Lung (tissue), 11 donors: ENCODE measurements at regions not wholly inside any gene's neighbourhood (a gene's known extent, or its start where the extent isn't known, plus 50 kb on each side); places are given as distances from the start of the nearest gene placed in this dataset.
"Not testable (repeated sequence)": the region's sequence is repeated elsewhere in the genome, so short reads cannot be mapped to it uniquely, and the experiment has no call there.

ENCODE experiments used
- ATAC-seq: fragments of 200-7000 bp; cut with Tn5 transposase; one replicate; pipeline ENCODE4 v1.9.1; 2020; ENCODE audit warnings: moderate number of reproducible peaks; ENCODE audit not compliant: insufficient read depth, low FRiP score
- DNase-seq, 3 donors: peaks; one replicate each; pipeline ENCODE4 v3.0.0-alpha.2; 2013 to 2017
- H3K27ac ChIP-seq, 2 donors: one replicate each; pipeline ENCODE4 v1.5.1; 2013; ENCODE audit warnings: mild to moderate bottlenecking in 2 of 2, moderate library complexity in 2 of 2, control low read depth in 1 of 2, inconsistent platforms in 1 of 2, low read depth in 1 of 2, low read length in 1 of 2
- H3K27me3 ChIP-seq, 3 donors: one replicate each; pipeline ENCODE4 v1.5.1; 2013; ENCODE audit warnings: low read length in 2 of 3; ENCODE audit not compliant: control insufficient read depth in 3 of 3, insufficient read depth in 3 of 3
- H3K36me3 ChIP-seq, 4 donors: one replicate each; pipeline ENCODE4 v1.5.1; 2013; ENCODE audit warnings: low read length in 4 of 4, mild to moderate bottlenecking in 1 of 4, moderate library complexity in 1 of 4; ENCODE audit not compliant: control insufficient read depth in 4 of 4, insufficient read depth in 4 of 4
- H3K4me1 ChIP-seq, 5 donors: one replicate each; pipeline ENCODE4 v1.5.1; 2013; ENCODE audit warnings: low read length in 5 of 5, mild to moderate bottlenecking in 2 of 5, moderate library complexity in 1 of 5; ENCODE audit not compliant: control insufficient read depth in 5 of 5, insufficient read depth in 5 of 5
- H3K4me3 ChIP-seq: one replicate; pipeline ENCODE4 v1.5.1; 2013; ENCODE audit warnings: mild to moderate bottlenecking, control low read depth, moderate library complexity
- H3K9ac ChIP-seq, 2 donors: one replicate each; pipeline ENCODE4 v1.5.1; 2013; ENCODE audit warnings: low read length in 2 of 2, control low read depth in 1 of 2; ENCODE audit not compliant: insufficient read depth in 1 of 2
- H3K9me3 ChIP-seq, 4 donors: one replicate each; pipeline ENCODE4 v1.5.1; 2013; ENCODE audit warnings: low read length in 3 of 4, mild to moderate bottlenecking in 1 of 4, moderate library complexity in 1 of 4; ENCODE audit not compliant: control insufficient read depth in 4 of 4, insufficient read depth in 3 of 4
- WGBS, 2 donors: extraction: QIAGEN DNeasy Blood & Tissue Kit; methylation state at CpG; one replicate each; pipeline ENCODE4 v1.1.7; 2013; 5-methylcytosine and 5-hydroxymethylcytosine counted together
- TF ChIP-seq, protein P1 (sequence below): IDR thresholded peaks from 2 replicates; pipeline ENCODE4 v1.5.1; 2012; ENCODE audit warnings: mild to moderate bottlenecking; ENCODE audit errors: control extremely low read depth, extremely low read depth
- donor health status: control.
- donor health status: control.
- donor health status: Bipolar disorder and iron deficiency.
- donor health status: healthy.
- donor health status: DM: yes; HTN: yes; CAD: no.

DNA sequence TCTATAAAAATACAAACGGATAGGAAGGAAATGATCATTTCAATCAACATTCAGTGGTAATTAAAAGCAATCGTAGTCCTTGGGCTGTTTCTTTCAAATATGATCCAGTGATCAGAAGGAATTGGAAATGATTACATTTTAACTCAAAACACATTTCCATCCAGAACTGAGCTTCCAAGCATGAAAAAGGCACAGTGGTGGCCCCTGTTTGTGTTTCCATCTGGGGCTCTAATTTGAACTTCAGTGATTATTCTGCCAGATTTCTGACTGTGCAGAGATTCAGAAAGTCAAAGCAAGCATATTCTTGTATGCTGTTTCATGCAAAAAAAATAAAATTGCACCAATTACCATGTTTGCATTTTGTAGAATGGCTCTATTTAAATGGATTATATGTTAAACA is 157.0 kb upstream of the LMNTD1 start:
- Histone ChIP-seq H3K27me3 (no peaks in the 10 kb centered on the region), H3K36me3 (no peaks in the 10 kb centered on the region), H3K9ac (no peak overlapping the region), H3K4me1 (peaks cover 0 to 2% (median 0%) of the 10 kb centered on the region in 5 donors), H3K27ac (no peak overlapping the region), H3K4me3 (no peak overlapping the region), H3K9me3 (peaks cover 0 to 7% (median 3%) of the 10 kb centered on the region in 4 donors)
- 80 to 92% methylated on average over 2 of the region's 2 CpGs for WGBS, 2 donors
- DNase-seq (no peak), ATAC-seq (no peak)
- TF ChIP-seq, protein P1, sequence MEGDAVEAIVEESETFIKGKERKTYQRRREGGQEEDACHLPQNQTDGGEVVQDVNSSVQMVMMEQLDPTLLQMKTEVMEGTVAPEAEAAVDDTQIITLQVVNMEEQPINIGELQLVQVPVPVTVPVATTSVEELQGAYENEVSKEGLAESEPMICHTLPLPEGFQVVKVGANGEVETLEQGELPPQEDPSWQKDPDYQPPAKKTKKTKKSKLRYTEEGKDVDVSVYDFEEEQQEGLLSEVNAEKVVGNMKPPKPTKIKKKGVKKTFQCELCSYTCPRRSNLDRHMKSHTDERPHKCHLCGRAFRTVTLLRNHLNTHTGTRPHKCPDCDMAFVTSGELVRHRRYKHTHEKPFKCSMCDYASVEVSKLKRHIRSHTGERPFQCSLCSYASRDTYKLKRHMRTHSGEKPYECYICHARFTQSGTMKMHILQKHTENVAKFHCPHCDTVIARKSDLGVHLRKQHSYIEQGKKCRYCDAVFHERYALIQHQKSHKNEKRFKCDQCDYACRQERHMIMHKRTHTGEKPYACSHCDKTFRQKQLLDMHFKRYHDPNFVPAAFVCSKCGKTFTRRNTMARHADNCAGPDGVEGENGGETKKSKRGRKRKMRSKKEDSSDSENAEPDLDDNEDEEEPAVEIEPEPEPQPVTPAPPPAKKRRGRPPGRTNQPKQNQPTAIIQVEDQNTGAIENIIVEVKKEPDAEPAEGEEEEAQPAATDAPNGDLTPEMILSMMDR, result no peak

DNA sequence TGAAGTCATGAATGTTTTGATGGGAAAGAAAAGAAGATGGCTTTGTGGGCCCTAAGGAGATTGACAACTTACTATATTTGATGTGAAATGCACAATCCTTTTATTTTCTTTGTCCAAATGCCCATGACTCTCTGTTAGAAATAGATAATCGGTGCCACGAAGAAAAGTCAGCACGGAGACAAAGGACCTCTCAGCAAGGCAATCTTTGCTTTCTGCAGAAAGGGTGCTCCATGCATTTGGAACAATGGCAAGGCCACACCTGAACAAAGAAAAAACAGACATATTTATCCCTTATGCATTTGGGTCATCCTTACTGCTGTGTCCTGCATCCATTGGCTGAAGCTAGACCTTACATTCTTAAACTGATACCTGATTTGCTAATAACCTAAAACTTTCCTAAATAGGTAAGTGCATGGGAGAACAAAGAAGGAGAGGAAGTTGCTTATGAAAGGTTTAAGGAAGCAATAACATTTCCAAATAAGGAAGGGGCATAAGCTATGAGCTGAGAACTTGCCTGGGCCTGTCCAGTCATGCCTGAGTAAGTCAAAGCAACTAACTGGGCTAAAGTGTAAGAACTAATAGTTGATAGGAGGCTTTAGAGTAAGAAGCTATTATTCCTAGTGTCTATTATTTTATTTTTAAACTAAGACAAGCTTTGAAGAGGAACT is 158.0 kb upstream of the LMNTD1 start:
- not testable (repeated sequence) for H3K9ac ChIP-seq, H3K36me3 ChIP-seq, H3K4me3 ChIP-seq, DNase-seq, H3K27ac ChIP-seq, H3K4me1 ChIP-seq, H3K27me3 ChIP-seq, ATAC-seq, H3K9me3 ChIP-seq
- WGBS, 2 donors, result 97 to 98% methylated on average over 3 of the region's 3 CpGs

DNA sequence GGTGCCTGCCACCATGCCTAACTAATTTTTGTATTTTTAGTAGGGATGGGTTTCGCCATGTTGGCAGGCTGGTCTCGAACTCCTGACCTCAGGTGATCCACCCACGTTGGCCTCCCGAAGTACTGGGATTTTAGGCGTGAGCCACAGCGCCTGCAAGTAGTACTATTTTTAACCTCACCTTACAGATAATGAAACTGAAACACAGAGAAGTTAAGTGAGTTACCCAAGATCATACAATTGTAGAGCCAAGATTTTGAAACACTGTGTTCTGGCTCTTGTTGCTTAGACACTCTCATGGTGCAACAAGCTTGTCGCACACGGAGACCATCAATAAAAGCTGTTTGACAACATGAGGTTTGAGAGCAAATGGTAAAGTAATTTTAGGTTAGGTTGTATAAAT is 159.1 kb upstream of the LMNTD1 start:
- no peak for ATAC-seq
- TF ChIP-seq, protein P1, result no peak
- Histone ChIP-seq H3K27me3 (no peaks in the 10 kb centered on the region), H3K27ac (no peak overlapping the region), H3K4me3 (no peak overlapping the region), H3K9ac (no peak overlapping the region), H3K36me3 (no peaks in the 10 kb centered on the region), H3K9me3 (peaks cover 0 to 7% (median 2%) of the 10 kb centered on the region in 4 donors), H3K4me1 (peaks cover 0 to 2% (median 0%) of the 10 kb centered on the region in 5 donors)
- no peak for DNase-seq
- 86 to 88% methylated on average over 8 of the region's 8 CpGs for WGBS, 2 donors

DNA sequence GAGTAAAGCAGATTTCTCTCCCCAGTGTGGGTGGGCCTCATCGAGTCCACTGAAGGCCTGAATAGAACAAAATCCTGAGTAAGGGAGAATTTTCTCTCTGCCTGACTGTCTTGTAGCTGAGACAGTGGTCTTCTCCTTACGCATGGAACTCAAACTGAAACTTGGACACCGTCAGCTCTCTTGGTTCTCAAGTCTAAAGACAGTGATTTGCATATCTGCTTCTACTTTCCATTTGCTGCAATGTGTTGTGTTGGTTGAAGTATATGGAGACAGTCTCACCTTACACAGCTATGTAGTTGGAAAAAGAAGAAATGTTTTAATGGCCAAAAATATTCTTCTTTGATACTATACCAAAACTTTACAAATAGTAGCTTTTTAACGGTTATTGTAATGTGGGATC is 160.2 kb upstream of the LMNTD1 start:
- H3K9ac ChIP-seq, result no peak overlapping the region
- no peak overlapping the region for H3K4me3 ChIP-seq
- ATAC-seq (no peak), DNase-seq (no peak)
- no peak overlapping the region for H3K27ac ChIP-seq
- no peaks in the 10 kb centered on the region for H3K9me3 ChIP-seq
- TF ChIP-seq, protein P1, result no peak
- no peaks in the 10 kb centered on the region for H3K27me3 ChIP-seq
- H3K36me3 ChIP-seq, result no peaks in the 10 kb centered on the region
- peaks cover 0 to 2% (median 0%) of the 10 kb centered on the region in 5 donors for H3K4me1 ChIP-seq
- 87 to 89% methylated on average over 4 of the region's 4 CpGs for WGBS, 2 donors
